Activated T-cell treated with anti-CD3 and anti-CD28 coated beads, Interleukin-2, amount 50 U/mL, for 48 hours (primary cell): ENCODE measurements at regions not wholly inside any gene's neighbourhood (a gene's known extent, or its start where the extent isn't known, plus 50 kb on each side); places are given as distances from the start of the nearest gene placed in this dataset.

ENCODE experiments used
- DNase-seq, 2 experiments: peaks; one replicate each; pipeline ENCODE4 v3.0.0-alpha.2; 2020

- DNase-seq: no peak
Observed at GRCh38 chr1:221394011-221394544, 347.8 kb downstream of the DUSP10 start.

- no peak for DNase-seq
Observed at GRCh38 chr1:221396526-221396925, 345.4 kb downstream of the DUSP10 start.

- no peak for DNase-seq
Observed at GRCh38 chr1:221397141-221397540, 344.7 kb downstream of the DUSP10 start.

- DNase-seq: no peak
Observed at GRCh38 chr1:221397606-221398005, 344.3 kb downstream of the DUSP10 start.

- DNase-seq: no peak
Observed at GRCh38 chr1:221405146-221405545, 336.7 kb downstream of the DUSP10 start.

- no peak for DNase-seq
Observed at GRCh38 chr1:221408117-221408803, 333.6 kb downstream of the DUSP10 start.

GRCh38 chr1:221411283-221411682 is 330.6 kb downstream of the DUSP10 start:
- no peak for DNase-seq

GRCh38 chr1:221414772-221415539 is 326.9 kb downstream of the DUSP10 start:
- DNase-seq: no peak

- DNase-seq: no peak
Observed at GRCh38 chr1:221415651-221416050, 326.2 kb downstream of the DUSP10 start.

- no peak for DNase-seq
Observed at GRCh38 chr1:221416142-221416541, 325.7 kb downstream of the DUSP10 start.

GRCh38 chr1:221416723-221417122 is 325.2 kb downstream of the DUSP10 start:
- no peak for DNase-seq

GRCh38 chr1:221418346-221418745 is 323.5 kb downstream of the DUSP10 start:
- DNase-seq: no peak

- no peak for DNase-seq
Observed at GRCh38 chr1:221419513-221420095, 322.3 kb downstream of the DUSP10 start.

- DNase-seq: no peak
Observed at GRCh38 chr1:221429264-221429663, 312.6 kb downstream of the DUSP10 start.

GRCh38 chr1:221430152-221430960 is 311.5 kb downstream of the DUSP10 start:
- no peak for DNase-seq

GRCh38 chr1:221431068-221431651 is 310.7 kb downstream of the DUSP10 start:
- no peak for DNase-seq

GRCh38 chr1:221431961-221432360 is 309.9 kb downstream of the DUSP10 start:
- no peak for DNase-seq

GRCh38 chr1:221435504-221435904 is 306.4 kb downstream of the DUSP10 start:
- DNase-seq: no peak

GRCh38 chr1:221437171-221437570 is 304.7 kb downstream of the DUSP10 start:
- no peak for DNase-seq

GRCh38 chr1:221437926-221438325 is 304.0 kb downstream of the DUSP10 start:
- no peak for DNase-seq

- DNase-seq: peak; percentile 65 to 68
Observed at GRCh38 chr1:221439008-221439746, 302.7 kb downstream of the DUSP10 start.
